GM13976 (cell line): ENCODE measurements at regions not wholly inside any gene's neighbourhood (a gene's known extent, or its start where the extent isn't known, plus 50 kb on each side); places are given as distances from the start of the nearest gene placed in this dataset.

Experiments
- DNase-seq: peaks from one replicate; pipeline ENCODE4 v3.0.0; 2012; ENCODE audit warnings: low spot score
- CTCF ChIP-seq: IDR thresholded peaks from 2 replicates; pipeline ENCODE4 v1.5.1; 2012; ENCODE audit warnings: borderline replicate concordance, mild to moderate bottlenecking; ENCODE audit not compliant: insufficient read depth; ENCODE audit errors: extremely low read depth, missing control alignments, control extremely low read depth
- in situ Hi-C: fragments of 300-500 bp; cut with MboI; formaldehyde crosslinking; loops from one replicate; pipeline ENCODE4 v1.12.0; 2022; ENCODE audit warnings: low sequenced_read_pairs, mixed read lengths, inconsistent platforms; ENCODE audit not compliant: unreplicated experiment

DNA sequence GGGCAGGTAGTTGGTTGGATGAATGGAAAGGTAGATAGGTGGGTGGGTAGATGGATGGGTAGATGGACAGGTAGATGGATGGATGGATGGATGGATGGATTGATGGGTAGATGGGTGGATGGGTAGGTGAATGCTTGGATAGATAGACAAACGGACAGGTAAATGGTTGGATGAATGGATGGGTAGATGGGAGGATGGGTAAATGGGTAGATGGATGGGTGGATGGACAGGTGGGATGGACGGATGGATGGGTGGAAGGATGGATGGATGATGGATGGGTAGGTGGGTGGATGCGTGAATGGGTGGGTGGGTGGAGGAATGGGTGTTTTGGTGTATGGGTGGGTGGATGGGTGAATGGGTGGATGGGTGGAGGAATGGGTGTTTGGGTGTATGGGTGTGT, 50.1 kb upstream of the ASAP2 start:
- TF ChIP-seq CTCF: no peak
- DNase-seq: no peak
- in situ Hi-C loops: no loop called here

GRCh38 chr2:9154061-9154460, 52.6 kb upstream of the ASAP2 start:
- in situ Hi-C loops: no loop called here
- no peak for TF ChIP-seq CTCF
- DNase-seq: no peak

DNA sequence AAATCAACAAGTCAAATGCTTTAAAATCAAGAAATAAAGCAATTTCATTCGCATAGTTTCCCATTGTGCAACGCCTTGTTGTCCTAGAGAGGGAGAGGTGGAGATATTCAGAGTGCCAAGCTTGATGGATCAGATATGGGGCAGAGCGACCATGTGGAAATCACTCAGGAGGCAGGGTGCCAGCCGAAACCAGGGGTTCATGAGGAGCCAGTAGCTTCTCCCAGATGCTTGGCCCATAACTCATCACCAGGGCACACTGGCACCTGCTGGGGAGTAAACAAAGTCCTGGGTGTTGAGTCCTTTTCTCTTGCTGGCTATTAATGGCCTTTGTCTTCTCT, 53.0 kb upstream of the ASAP2 start:
- in situ Hi-C loops: no loop called here
- no peak for TF ChIP-seq CTCF
- DNase-seq: no peak

- TF ChIP-seq CTCF: no peak
- DNase-seq: no peak
- in situ Hi-C loops: no loop called here
These were observed 53.5 kb upstream of the ASAP2 start for GRCh38 chr2:9152975-9153642.

GRCh38 chr2:9150906-9151305, 55.7 kb upstream of the ASAP2 start:
- no peak for TF ChIP-seq CTCF
- no peak for DNase-seq
- in situ Hi-C loops: no loop called here

DNA sequence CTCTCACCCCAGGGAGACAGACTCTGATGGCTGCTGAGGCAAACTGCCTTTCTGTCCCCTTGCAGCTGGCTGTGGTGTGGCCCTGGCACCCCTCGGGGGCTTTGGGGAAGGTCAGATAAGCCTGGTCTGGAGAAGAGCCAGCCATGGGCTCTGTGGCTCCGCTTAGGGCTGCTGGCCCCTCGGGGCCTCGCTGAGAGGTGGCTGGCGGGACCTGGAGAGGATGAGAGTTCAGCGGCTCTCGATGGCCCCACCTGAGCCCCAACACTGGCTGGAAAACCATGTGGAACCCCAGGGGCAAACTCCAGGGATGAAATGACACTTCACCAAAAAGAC, 56.1 kb upstream of the ASAP2 start:
- in situ Hi-C loops: no loop called here
- no peak for DNase-seq
- TF ChIP-seq CTCF: no peak
